ENCODE measurements at regions not wholly inside any gene's neighbourhood (a gene's known extent, or its start where the extent isn't known, plus 50 kb on each side); places are given as distances from the start of the nearest gene placed in this dataset.

GRCh38 chr3:153442799-153443487, 280.9 kb downstream of the RAP2B start:
- intact Hi-C loops (cut with micrococcal nuclease; ENCODE audit: unreplicated experiment), result no loop called here
- no peak for DNase-seq (ENCODE audit: low spot score)
- Histone ChIP-seq H3K9me3 (ENCODE audit: low read length) (no peaks in the 10 kb centered on the region), H3K9me2 (ENCODE audit: insufficient read depth, low read length) (no peaks in the 10 kb centered on the region), H2AFZ (ENCODE audit: low read length) (no peak overlapping the region), H3K4me3 (ENCODE audit: low read depth, low read length, poor library complexity, severe bottlenecking) (no peak overlapping the region), H3K79me2 (ENCODE audit: insufficient read depth, low read depth, low read length) (no peaks in the 10 kb centered on the region), H3K36me3 (ENCODE audit: insufficient read depth, low read length) (no peaks in the 10 kb centered on the region), H3K4me1 (ENCODE audit: insufficient read depth, low read length, poor library complexity, severe bottlenecking) (no peaks in the 10 kb centered on the region), H4K20me1 (ENCODE audit: insufficient read depth, low read length) (no peaks in the 10 kb centered on the region), H3K4me2 (ENCODE audit: low read length) (no peak overlapping the region), H3K27ac (ENCODE audit: low read depth, low read length, poor library complexity, severe bottlenecking) (no peak overlapping the region)
- no TSS peak for BruUV-seq (replicated peaks)
- ChIA-PET CTCF (ENCODE audit: unreplicated experiment) (no interaction called here), POLR2A (interaction anchor here (0.6 to 1.0 kb wide), 5 partner anchors 11 to 1525 kb away, joined by 3 to 4 read pairs (median 3); no protein-coding TSS in a partner anchor)
- TF ChIP-seq EZH2phosphoT487 (IDR thresholded peaks at IDR 0.05; ENCODE audit: borderline replicate concordance, low read depth, low read length) (no peak), CTCF (conservative IDR thresholded peaks at IDR 0.05; ENCODE audit: low read length) (no peak)

GRCh38 chr3:153443961-153444360, 281.9 kb downstream of the RAP2B start:
- Histone ChIP-seq H3K27ac (ENCODE audit: low read depth, low read length, poor library complexity, severe bottlenecking) (no peak overlapping the region), H3K4me1 (ENCODE audit: insufficient read depth, low read length, poor library complexity, severe bottlenecking) (no peaks in the 10 kb centered on the region), H3K9me2 (ENCODE audit: insufficient read depth, low read length) (no peaks in the 10 kb centered on the region), H4K20me1 (ENCODE audit: insufficient read depth, low read length) (no peaks in the 10 kb centered on the region), H3K4me3 (ENCODE audit: low read depth, low read length, poor library complexity, severe bottlenecking) (no peak overlapping the region), H3K79me2 (ENCODE audit: insufficient read depth, low read depth, low read length) (no peaks in the 10 kb centered on the region), H3K4me2 (ENCODE audit: low read length) (no peak overlapping the region), H2AFZ (ENCODE audit: low read length) (no peak overlapping the region), H3K9me3 (ENCODE audit: low read length) (no peaks in the 10 kb centered on the region), H3K36me3 (ENCODE audit: insufficient read depth, low read length) (no peaks in the 10 kb centered on the region)
- intact Hi-C loops (cut with micrococcal nuclease; ENCODE audit: unreplicated experiment), result no loop called here
- ChIA-PET POLR2A (interaction anchor here (0.6 kb wide), 1 partner anchor 283 kb away, joined by 3 read pairs; no protein-coding TSS in a partner anchor), CTCF (ENCODE audit: unreplicated experiment) (no interaction called here)
- BruUV-seq (replicated peaks), result no TSS peak
- DNase-seq (ENCODE audit: low spot score), result peak; percentile 36
- TF ChIP-seq EZH2phosphoT487 (IDR thresholded peaks at IDR 0.05; ENCODE audit: borderline replicate concordance, low read depth, low read length), result no peak
- TF ChIP-seq CTCF (conservative IDR thresholded peaks at IDR 0.05; ENCODE audit: low read length), result peak; percentile 71

- no peak overlapping the region for H3K27ac ChIP-seq (ENCODE audit: low read depth, low read length, poor library complexity, severe bottlenecking)
- BruUV-seq (replicated peaks), result no TSS peak
These were observed 283.8 kb downstream of the RAP2B start for GRCh38 chr3:153445817-153446216.

More at GRCh38 chr3:153445817-153446216, 283.8 kb downstream of the RAP2B start:
- ChIA-PET CTCF (ENCODE audit: unreplicated experiment) (no interaction called here), POLR2A (interaction anchor here (1.0 to 1.2 kb wide), 2 partner anchors 9 to 12 kb away, joined by 3 to 6 read pairs; no protein-coding TSS in a partner anchor)
- H3K4me3 ChIP-seq (ENCODE audit: low read depth, low read length, poor library complexity, severe bottlenecking), result no peak overlapping the region
- no peaks in the 10 kb centered on the region for H4K20me1 ChIP-seq (ENCODE audit: insufficient read depth, low read length)
- H3K9me3 ChIP-seq (ENCODE audit: low read length), result no peaks in the 10 kb centered on the region
- H3K9me2 ChIP-seq (ENCODE audit: insufficient read depth, low read length), result no peaks in the 10 kb centered on the region
- no peaks in the 10 kb centered on the region for H3K4me1 ChIP-seq (ENCODE audit: insufficient read depth, low read length, poor library complexity, severe bottlenecking)
- H2AFZ ChIP-seq (ENCODE audit: low read length), result no peak overlapping the region
- H3K36me3 ChIP-seq (ENCODE audit: insufficient read depth, low read length), result no peaks in the 10 kb centered on the region
- no peaks in the 10 kb centered on the region for H3K79me2 ChIP-seq (ENCODE audit: insufficient read depth, low read depth, low read length)
- no peak overlapping the region for H3K4me2 ChIP-seq (ENCODE audit: low read length)
- TF ChIP-seq CTCF (conservative IDR thresholded peaks at IDR 0.05; ENCODE audit: low read length) (no peak), EZH2phosphoT487 (IDR thresholded peaks at IDR 0.05; ENCODE audit: borderline replicate concordance, low read depth, low read length) (no peak)
- intact Hi-C loops (cut with micrococcal nuclease; ENCODE audit: unreplicated experiment), result no loop called here
- no peak for DNase-seq (ENCODE audit: low spot score)
